ENCODE measurements at regions not wholly inside any gene's neighbourhood (a gene's known extent, or its start where the extent isn't known, plus 50 kb on each side); places are given as distances from the start of the nearest gene placed in this dataset.

DNA sequence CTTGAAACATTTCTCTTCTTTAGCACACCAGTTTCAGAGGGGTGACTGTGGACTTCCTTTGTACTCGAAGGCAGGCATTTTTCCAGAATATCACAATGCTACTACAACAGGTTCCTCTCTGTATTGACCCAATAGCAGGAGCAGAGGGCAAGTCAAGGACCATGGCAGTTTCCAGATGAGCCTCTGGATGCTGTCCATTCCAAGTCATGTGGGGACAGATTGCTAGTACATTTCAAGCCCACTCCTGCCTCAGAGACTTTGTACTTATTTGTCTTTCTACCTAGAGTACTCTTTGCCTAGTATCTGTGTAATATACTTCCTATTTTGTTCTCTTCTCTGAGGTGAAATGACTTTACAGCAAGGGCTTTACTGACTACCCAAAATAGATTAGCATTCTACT, 373.9 kb downstream of the PIK3C3 start:
- TF ChIP-seq, protein P1, sequence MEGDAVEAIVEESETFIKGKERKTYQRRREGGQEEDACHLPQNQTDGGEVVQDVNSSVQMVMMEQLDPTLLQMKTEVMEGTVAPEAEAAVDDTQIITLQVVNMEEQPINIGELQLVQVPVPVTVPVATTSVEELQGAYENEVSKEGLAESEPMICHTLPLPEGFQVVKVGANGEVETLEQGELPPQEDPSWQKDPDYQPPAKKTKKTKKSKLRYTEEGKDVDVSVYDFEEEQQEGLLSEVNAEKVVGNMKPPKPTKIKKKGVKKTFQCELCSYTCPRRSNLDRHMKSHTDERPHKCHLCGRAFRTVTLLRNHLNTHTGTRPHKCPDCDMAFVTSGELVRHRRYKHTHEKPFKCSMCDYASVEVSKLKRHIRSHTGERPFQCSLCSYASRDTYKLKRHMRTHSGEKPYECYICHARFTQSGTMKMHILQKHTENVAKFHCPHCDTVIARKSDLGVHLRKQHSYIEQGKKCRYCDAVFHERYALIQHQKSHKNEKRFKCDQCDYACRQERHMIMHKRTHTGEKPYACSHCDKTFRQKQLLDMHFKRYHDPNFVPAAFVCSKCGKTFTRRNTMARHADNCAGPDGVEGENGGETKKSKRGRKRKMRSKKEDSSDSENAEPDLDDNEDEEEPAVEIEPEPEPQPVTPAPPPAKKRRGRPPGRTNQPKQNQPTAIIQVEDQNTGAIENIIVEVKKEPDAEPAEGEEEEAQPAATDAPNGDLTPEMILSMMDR (conservative IDR thresholded peaks at IDR 0.05): no peak
- TF ChIP-seq EZH2 (IDR thresholded peaks at IDR 0.05; ENCODE audit: low read depth): no peak
